Lower lobe of right lung (tissue), 2 donors: ENCODE measurements at regions not wholly inside any gene's neighbourhood (a gene's known extent, or its start where the extent isn't known, plus 50 kb on each side); places are given as distances from the start of the nearest gene placed in this dataset.

Source experiments
- ATAC-seq, 2 donors: fragments of 200-7000 bp; cut with Tn5 transposase; one replicate each; pipeline ENCODE4 v1.9.1; 2020 to 2022; ENCODE audit warnings: mild to moderate bottlenecking in 2 of 2, moderate library complexity in 2 of 2
- DNase-seq: peaks from one replicate; pipeline ENCODE4 v3.0.0-alpha.2; 2020
- H3K27ac ChIP-seq: fragments of 200-600 bp; one replicate; pipeline ENCODE4 v1.8.0; 2022
- H3K27me3 ChIP-seq: fragments of 200-600 bp; one replicate; pipeline ENCODE4 v1.8.0; 2022; ENCODE audit warnings: low read depth
- H3K36me3 ChIP-seq: fragments of 200-600 bp; one replicate; pipeline ENCODE4 v1.8.0; 2022; ENCODE audit warnings: mild to moderate bottlenecking
- H3K4me1 ChIP-seq: fragments of 200-600 bp; one replicate; pipeline ENCODE4 v1.8.0; 2022
- H3K4me3 ChIP-seq: fragments of 200-600 bp; one replicate; pipeline ENCODE4 v1.8.0; 2022; ENCODE audit warnings: mild to moderate bottlenecking
- H3K9me3 ChIP-seq: fragments of 200-600 bp; one replicate; pipeline ENCODE4 v1.8.0; 2022
- CTCF ChIP-seq: fragments of 200-600 bp; IDR thresholded peaks from one replicate; pipeline ENCODE4 v1.8.0; 2022; ENCODE audit warnings: antibody characterized with exemption, mild to moderate bottlenecking
- intact Hi-C: fragments of 100-400 bp; cut with DNase I; formaldehyde crosslinking; loops from one replicate; pipeline ENCODE4 v1.11.0; 2022
- donor health status: DM: no; HTN: yes; CAD: no; lungs with severe emphysema.

DNA sequence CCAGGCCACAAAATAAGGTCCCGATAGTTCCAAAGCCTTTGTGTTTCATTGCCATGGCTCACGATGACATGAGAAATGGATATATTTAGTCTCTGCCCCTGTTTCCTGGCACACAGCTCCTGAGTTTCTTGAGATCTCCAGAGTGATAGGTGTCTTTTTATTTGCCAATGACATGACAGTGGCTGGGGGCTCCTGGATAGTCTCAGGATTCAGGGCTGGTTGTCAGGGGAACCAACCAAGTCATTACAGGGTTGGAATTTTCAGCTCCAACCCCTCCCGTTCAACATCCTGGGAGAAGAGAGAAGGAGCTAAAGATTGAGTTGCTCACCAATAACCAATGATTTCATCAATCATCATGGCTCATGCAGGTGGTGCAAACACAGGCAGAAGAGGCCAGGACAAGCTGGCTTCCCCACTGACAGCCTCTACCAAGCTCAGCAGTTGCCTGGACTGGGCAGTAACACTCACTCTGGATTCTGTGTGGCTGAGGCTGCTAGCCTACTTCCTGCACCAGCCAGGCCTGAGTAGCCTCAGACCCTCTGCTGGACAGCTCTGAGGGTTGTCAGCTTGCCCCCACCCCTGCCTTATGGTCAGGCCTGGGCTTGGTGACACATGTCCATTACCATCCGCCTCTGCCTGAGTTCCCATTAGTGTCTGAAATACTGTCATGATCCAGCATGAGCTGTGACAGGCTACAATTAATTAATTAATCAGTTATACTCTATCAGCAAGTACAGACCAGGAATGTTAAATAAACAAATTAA lies 534.4 kb upstream of the CDH5 start:
- DNase-seq (no peak), ATAC-seq (peak in 1 of 2 donors; percentile 29)
- no peak for TF ChIP-seq CTCF
- Histone ChIP-seq H3K36me3 (no peaks in the 10 kb centered on the region), H3K4me3 (no peak overlapping the region), H3K4me1 (no peaks in the 10 kb centered on the region), H3K27me3 (no peaks in the 10 kb centered on the region), H3K27ac (no peak overlapping the region), H3K9me3 (no peaks in the 10 kb centered on the region)
- intact Hi-C loops: no loop called here

DNA sequence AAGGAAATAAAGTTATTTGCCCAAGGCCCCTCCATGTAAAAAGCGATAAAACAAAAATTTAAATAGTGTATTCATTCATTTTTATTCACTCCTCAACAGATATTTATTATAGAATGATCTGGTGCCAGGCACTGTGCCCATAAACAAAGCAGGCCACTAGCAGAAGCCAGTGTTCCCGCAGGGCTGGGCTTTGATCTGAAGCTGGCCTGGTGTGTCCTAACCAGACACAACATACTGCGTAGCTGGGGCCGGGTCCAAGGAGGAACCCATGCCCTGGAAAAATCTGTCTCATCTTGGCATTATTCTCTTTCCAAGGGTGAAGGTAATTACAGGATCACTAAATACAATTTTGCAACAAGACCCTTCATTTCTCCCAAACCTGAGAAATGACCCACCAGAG lies 537.4 kb upstream of the CDH5 start:
- intact Hi-C loops: no loop called here
- no peak for TF ChIP-seq CTCF
- ATAC-seq (no peak), DNase-seq (no peak)
- no peaks in the 10 kb centered on the region for H3K9me3 ChIP-seq
- H3K27ac ChIP-seq: no peak overlapping the region
- H3K36me3 ChIP-seq: no peaks in the 10 kb centered on the region
- H3K4me1 ChIP-seq: no peaks in the 10 kb centered on the region
- H3K4me3 ChIP-seq: no peak overlapping the region
- H3K27me3 ChIP-seq: no peaks in the 10 kb centered on the region

DNA sequence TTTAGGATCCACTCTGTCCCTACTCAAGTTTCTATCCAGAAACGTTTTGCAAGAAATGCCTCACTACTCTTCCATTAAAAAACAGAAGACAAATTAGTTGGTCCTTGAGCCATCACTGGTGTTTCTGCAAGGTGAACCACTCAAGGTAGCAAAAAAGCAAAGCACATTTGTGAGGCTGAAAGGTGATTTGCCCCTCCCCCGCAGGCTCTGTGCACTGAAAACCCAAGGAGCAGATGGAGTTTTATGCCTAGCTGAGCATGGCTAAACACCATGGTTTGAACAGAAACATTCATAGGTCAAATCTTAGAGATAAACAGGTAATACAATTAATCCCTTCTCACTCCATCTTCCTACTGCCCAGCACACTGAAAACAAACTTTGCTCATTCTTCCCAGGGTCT lies 538.2 kb upstream of the CDH5 start:
- no peak overlapping the region for H3K27ac ChIP-seq
- ATAC-seq (no peak), DNase-seq (no peak)
- TF ChIP-seq CTCF: no peak
- H3K4me1 ChIP-seq: no peaks in the 10 kb centered on the region
- H3K27me3 ChIP-seq: no peaks in the 10 kb centered on the region
- intact Hi-C loops: no loop called here
- no peak overlapping the region for H3K4me3 ChIP-seq
- no peaks in the 10 kb centered on the region for H3K9me3 ChIP-seq
- no peaks in the 10 kb centered on the region for H3K36me3 ChIP-seq

GRCh38 chr16:65827231-65827630 lies 539.3 kb upstream of the CDH5 start:
- ATAC-seq (no peak), DNase-seq (no peak)
- no peak for TF ChIP-seq CTCF
- no peak overlapping the region for H3K27ac ChIP-seq
- H3K36me3 ChIP-seq: no peaks in the 10 kb centered on the region
- H3K4me1 ChIP-seq: no peaks in the 10 kb centered on the region
- H3K27me3 ChIP-seq: no peaks in the 10 kb centered on the region
- intact Hi-C loops: no loop called here
- H3K4me3 ChIP-seq: no peak overlapping the region
- H3K9me3 ChIP-seq: no peaks in the 10 kb centered on the region

DNA sequence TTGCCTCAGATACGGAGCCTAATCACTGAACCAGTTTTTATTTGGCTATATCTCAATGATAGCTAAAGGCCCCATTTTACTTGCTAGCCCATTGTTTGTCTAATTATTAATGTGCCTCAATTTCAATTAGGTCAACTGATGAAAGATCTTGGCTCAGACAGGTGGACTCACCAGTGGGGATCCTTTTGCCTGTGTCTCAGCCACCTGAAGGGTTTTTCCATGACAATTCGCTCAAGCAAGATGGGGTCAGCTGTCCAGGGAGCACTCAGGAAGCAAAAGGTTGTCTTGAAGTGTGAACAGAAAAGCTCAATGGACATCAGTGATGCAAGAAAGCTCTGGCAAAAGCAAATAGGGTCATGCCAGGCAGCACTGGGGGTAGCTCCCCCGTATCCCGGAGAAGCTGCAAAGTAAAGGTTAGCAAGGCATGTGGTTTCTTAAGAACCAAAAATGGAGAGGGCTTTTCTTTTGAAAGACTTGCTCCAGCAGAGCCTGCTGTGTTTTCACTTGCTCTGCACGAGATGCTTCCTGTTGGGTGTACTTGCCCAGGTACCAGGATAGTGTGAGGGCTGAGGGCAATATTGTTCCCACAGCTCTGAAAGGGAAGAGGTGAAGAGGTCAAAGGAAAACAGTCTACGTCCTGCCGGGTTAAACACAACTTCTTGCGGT lies 541.2 kb upstream of the CDH5 start:
- no peaks in the 10 kb centered on the region for H3K4me1 ChIP-seq
- no peaks in the 10 kb centered on the region for H3K27me3 ChIP-seq
- H3K4me3 ChIP-seq: no peak overlapping the region
- ATAC-seq: no peak
- intact Hi-C loops: no loop called here
- no peaks in the 10 kb centered on the region for H3K36me3 ChIP-seq
- TF ChIP-seq CTCF: no peak
- no peak for DNase-seq
- H3K27ac ChIP-seq: no peak overlapping the region
- H3K9me3 ChIP-seq: no peaks in the 10 kb centered on the region
